Neuronal stem cell (in vitro differentiated cells): ENCODE measurements at regions not wholly inside any gene's neighbourhood (a gene's known extent, or its start where the extent isn't known, plus 50 kb on each side); places are given as distances from the start of the nearest gene placed in this dataset.
"Not testable (repeated sequence)": the region's sequence is repeated elsewhere in the genome, so short reads cannot be mapped to it uniquely, and the experiment has no call there.

ENCODE experiments used
- DNase-seq: peaks from one replicate; pipeline ENCODE4 v3.0.0-alpha.2; 2013; ENCODE audit warnings: low spot score
- H2AFZ ChIP-seq: one replicate; pipeline ENCODE4 v1.6.1; 2013; ENCODE audit warnings: mild to moderate bottlenecking, low read length, inconsistent platforms
- H2AK5ac ChIP-seq: 2 replicates; pipeline ENCODE4 v1.6.1; 2013; ENCODE audit warnings: low read depth, mild to moderate bottlenecking, inconsistent platforms, low read length, moderate library complexity, mixed read lengths
- H2BK120ac ChIP-seq: 2 replicates; pipeline ENCODE4 v1.6.1; 2013; ENCODE audit warnings: low read depth, mild to moderate bottlenecking, inconsistent platforms, low read length, moderate library complexity, mixed read lengths
- H2BK12ac ChIP-seq: one replicate; pipeline ENCODE4 v1.6.1; 2013; ENCODE audit warnings: low read length, inconsistent platforms
- H2BK15ac ChIP-seq: 2 replicates; pipeline ENCODE4 v1.6.1; 2013; ENCODE audit warnings: mild to moderate bottlenecking, low read length, inconsistent platforms, mixed read lengths
- H2BK5ac ChIP-seq: one replicate; pipeline ENCODE4 v1.6.1; 2013; ENCODE audit warnings: inconsistent platforms, mild to moderate bottlenecking, low read length, moderate library complexity
- H3K14ac ChIP-seq: one replicate; pipeline ENCODE4 v1.6.1; 2013; ENCODE audit warnings: low read length, inconsistent platforms
- H3K18ac ChIP-seq: 2 replicates; pipeline ENCODE4 v1.6.1; 2013; ENCODE audit warnings: low read length, inconsistent platforms
- H3K23ac ChIP-seq: 2 replicates; pipeline ENCODE4 v1.6.1; 2013; ENCODE audit warnings: low read depth, mild to moderate bottlenecking, mixed read lengths, low read length, inconsistent platforms; ENCODE audit not compliant: poor library complexity
- H3K27ac ChIP-seq: replicated peaks from 3 replicates; pipeline ENCODE4 v1.5.1; 2013; ENCODE audit warnings: low read length, inconsistent platforms
- H3K27me3 ChIP-seq, 3 experiments: 2 replicates each; pipeline ENCODE4 v1.6.1; 2013; ENCODE audit warnings: low read length in 3 of 3, mild to moderate bottlenecking in 2 of 3, inconsistent platforms in 1 of 3, low read depth in 1 of 3, mixed read lengths in 1 of 3, moderate library complexity in 1 of 3; ENCODE audit not compliant: control insufficient read depth in 3 of 3, insufficient read depth in 3 of 3
- H3K36me3 ChIP-seq, 2 donors: replicated peaks in 1 of 2; 2 replicates each; pipeline ENCODE4 v1.6.1; 2013; ENCODE audit warnings: low read length in 2 of 2; ENCODE audit not compliant: control insufficient read depth in 2 of 2, insufficient read depth in 2 of 2
- H3K4ac ChIP-seq: 2 replicates; pipeline ENCODE4 v1.6.1; 2013; ENCODE audit warnings: inconsistent platforms, mild to moderate bottlenecking, low read length, moderate library complexity
- H3K4me1 ChIP-seq, 2 donors: 1 replicate in 1 of 2; 2 replicates in 1 of 2; pipeline ENCODE4 v1.6.1; 2013; ENCODE audit warnings: low read length in 2 of 2, low read depth in 1 of 2; ENCODE audit not compliant: control insufficient read depth in 2 of 2, insufficient read depth in 1 of 2
- H3K4me2 ChIP-seq: one replicate; pipeline ENCODE4 v1.6.1; 2013; ENCODE audit warnings: mild to moderate bottlenecking, low read length, inconsistent platforms; ENCODE audit not compliant: insufficient read depth, poor library complexity, severe bottlenecking
- H3K4me3 ChIP-seq, 2 donors: 2 replicates each; pipeline ENCODE4 v1.5.1; 2013; ENCODE audit warnings: low read length in 2 of 2, mild to moderate bottlenecking in 2 of 2, inconsistent platforms in 1 of 2, moderate library complexity in 1 of 2
- H3K79me1 ChIP-seq: one replicate; pipeline ENCODE4 v1.6.1; 2013; ENCODE audit warnings: low read depth, mild to moderate bottlenecking, inconsistent platforms, low read length, moderate library complexity
- H3K9ac ChIP-seq: one replicate; pipeline ENCODE4 v1.6.1; 2013; ENCODE audit warnings: mild to moderate bottlenecking, low read depth, low read length, inconsistent platforms; ENCODE audit not compliant: poor library complexity
- H3K9me3 ChIP-seq, 2 donors: replicated peaks in 1 of 2; 2 replicates each; pipeline versions ENCODE3 to v1.6.1; 2013; ENCODE audit warnings: low read length in 2 of 2, mild to moderate bottlenecking in 2 of 2, inconsistent platforms in 1 of 2, low read depth in 1 of 2, mixed read lengths in 1 of 2, moderate library complexity in 1 of 2; ENCODE audit not compliant: control insufficient read depth in 2 of 2, insufficient read depth in 1 of 2
- H4K8ac ChIP-seq: one replicate; pipeline ENCODE4 v1.6.1; 2013; ENCODE audit warnings: low read depth, mild to moderate bottlenecking, inconsistent platforms, low read length, moderate library complexity
- H4K91ac ChIP-seq: one replicate; pipeline ENCODE4 v1.6.1; 2013; ENCODE audit warnings: low read length, low read depth, mild to moderate bottlenecking, inconsistent platforms; ENCODE audit not compliant: poor library complexity
- WGBS, 2 donors: extraction: QIAGEN DNeasy Blood & Tissue Kit; methylation state at CpG; one replicate each; pipeline ENCODE4 v1.1.7; 2013; ENCODE audit warnings: missing lambda C conversion rate in 2 of 2, mixed read lengths in 1 of 2; ENCODE audit not compliant: insufficient read length in 2 of 2, insufficient replicate concordance in 1 of 2; ENCODE audit errors: extremely low coverage in 2 of 2; 5-methylcytosine and 5-hydroxymethylcytosine counted together

DNA sequence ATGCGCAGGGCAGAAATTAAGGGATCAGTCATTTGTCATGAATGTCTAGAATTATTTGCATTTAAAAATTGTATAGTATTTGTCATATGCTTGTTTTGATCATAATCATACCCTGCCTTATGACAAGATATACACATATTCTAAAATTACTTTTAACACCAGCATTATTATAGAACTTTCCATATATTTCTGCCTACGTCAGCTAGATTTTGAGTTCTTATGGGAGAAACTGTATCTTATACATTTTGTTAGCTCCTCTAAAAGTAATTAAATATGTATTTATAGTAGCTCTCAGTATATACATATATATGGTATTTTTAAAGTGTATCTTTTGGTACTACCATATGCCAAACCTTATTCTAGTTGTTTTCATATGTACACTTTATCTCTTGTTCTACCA lies 441.9 kb downstream of the CPS1 start:
- Histone ChIP-seq H2AFZ (no peak overlapping the region), H2BK5ac (no peak overlapping the region), H3K4me3 (no peak overlapping the region), H3K9ac (no peak overlapping the region), H3K18ac (no peak overlapping the region), H3K27me3 (no peaks in the 10 kb centered on the region), H4K8ac (no peak overlapping the region), H3K9me3 (peaks cover 0 to 5% of the 10 kb centered on the region in 2 donors), H3K27ac (no peak overlapping the region), H3K23ac (no peak overlapping the region), H4K91ac (no peak overlapping the region), H2BK12ac (no peak overlapping the region), H3K4me2 (no peak overlapping the region), H2BK120ac (no peak overlapping the region), H3K14ac (no peak overlapping the region), H2BK15ac (no peak overlapping the region), H3K4ac (no peak overlapping the region), H2AK5ac (no peak overlapping the region), H3K4me1 (no peaks in the 10 kb centered on the region), H3K79me1 (no peaks in the 10 kb centered on the region), H3K36me3 (no peaks in the 10 kb centered on the region)
- WGBS, 2 donors = no CpG with 5 or more reads among the region's 2 CpGs
- DNase-seq = no peak

DNA sequence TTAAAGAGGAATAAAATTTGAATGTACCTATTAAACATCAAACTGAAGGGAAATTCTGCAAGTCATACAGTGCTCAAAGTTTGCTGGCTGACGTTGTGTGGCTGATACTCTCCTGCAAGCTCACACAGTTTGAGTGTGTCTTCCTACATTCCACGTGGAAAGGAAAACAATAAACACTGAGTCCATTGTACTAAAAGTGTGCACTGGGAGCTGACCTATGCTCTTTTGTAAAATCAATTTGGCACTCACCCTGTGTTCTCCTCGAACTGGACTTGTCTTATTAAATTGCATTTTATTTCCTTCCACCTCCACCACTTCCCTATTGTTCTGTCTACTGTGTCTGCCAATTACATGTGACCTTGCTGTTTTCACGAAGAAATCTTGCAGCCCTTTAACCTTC lies 458.0 kb downstream of the CPS1 start:
- Histone ChIP-seq H3K4me3 (no peak overlapping the region), H3K4me1 (peaks cover 0 to 2% of the 10 kb centered on the region in 2 donors), H3K9me3 (no peaks in the 10 kb centered on the region), H3K36me3 (no peaks in the 10 kb centered on the region), H3K4me2 (no peak overlapping the region), H2AFZ (peak overlapping the region; percentile 52), H4K91ac (no peak overlapping the region), H2BK120ac (no peak overlapping the region), H2AK5ac (no peak overlapping the region), H3K27ac (no peak overlapping the region), H2BK5ac (no peak overlapping the region), H3K79me1 (no peaks in the 10 kb centered on the region), H3K14ac (no peak overlapping the region), H3K23ac (no peak overlapping the region), H4K8ac (no peak overlapping the region), H3K27me3 (no peaks in the 10 kb centered on the region), H2BK12ac (no peak overlapping the region), H3K9ac (no peak overlapping the region), H3K4ac (no peak overlapping the region), H3K18ac (no peak overlapping the region), H2BK15ac (no peak overlapping the region)
- no peak for DNase-seq
- no CpG with 5 or more reads among the region's 4 CpGs for WGBS, 2 donors

DNA sequence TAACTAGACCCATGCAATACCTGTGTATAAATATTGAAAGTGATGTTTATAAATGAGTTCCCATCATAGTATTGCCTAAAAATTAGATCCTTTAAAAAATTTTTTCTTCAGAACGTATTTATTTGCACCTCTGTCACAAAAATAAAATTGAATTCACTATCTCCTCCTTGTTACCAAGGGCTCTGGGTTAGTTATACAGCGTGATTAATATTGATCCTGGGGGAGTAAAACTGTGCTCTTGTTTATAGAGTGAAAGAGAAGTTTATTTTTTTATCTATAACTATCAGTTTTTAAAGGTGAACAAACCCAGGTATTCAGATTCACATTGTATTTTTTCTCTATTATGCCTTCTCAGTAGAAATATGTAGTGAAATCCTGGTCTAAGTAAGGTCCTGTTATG lies 458.5 kb downstream of the CPS1 start:
- peaks cover 0 to 2% of the 10 kb centered on the region in 2 donors for H3K4me1 ChIP-seq
- H2BK15ac ChIP-seq = no peak overlapping the region
- no peaks in the 10 kb centered on the region for H3K79me1 ChIP-seq
- no peak overlapping the region for H4K8ac ChIP-seq
- H3K9me3 ChIP-seq = no peaks in the 10 kb centered on the region
- H3K4me2 ChIP-seq = no peak overlapping the region
- DNase-seq = no peak
- H3K23ac ChIP-seq = no peak overlapping the region
- no peak overlapping the region for H2BK5ac ChIP-seq
- no peak overlapping the region for H3K18ac ChIP-seq
- H3K4ac ChIP-seq = no peak overlapping the region
- no peaks in the 10 kb centered on the region for H3K27me3 ChIP-seq
- H2BK120ac ChIP-seq = no peak overlapping the region
- H3K14ac ChIP-seq = no peak overlapping the region
- no peak overlapping the region for H2BK12ac ChIP-seq
- H3K9ac ChIP-seq = no peak overlapping the region
- H2AK5ac ChIP-seq = no peak overlapping the region
- H3K27ac ChIP-seq = no peak overlapping the region
- H2AFZ ChIP-seq = no peak overlapping the region
- H4K91ac ChIP-seq = no peak overlapping the region
- H3K4me3 ChIP-seq = no peak overlapping the region
- WGBS, 2 donors = no CpG with 5 or more reads among the region's 2 CpGs
- H3K36me3 ChIP-seq = no peaks in the 10 kb centered on the region

DNA sequence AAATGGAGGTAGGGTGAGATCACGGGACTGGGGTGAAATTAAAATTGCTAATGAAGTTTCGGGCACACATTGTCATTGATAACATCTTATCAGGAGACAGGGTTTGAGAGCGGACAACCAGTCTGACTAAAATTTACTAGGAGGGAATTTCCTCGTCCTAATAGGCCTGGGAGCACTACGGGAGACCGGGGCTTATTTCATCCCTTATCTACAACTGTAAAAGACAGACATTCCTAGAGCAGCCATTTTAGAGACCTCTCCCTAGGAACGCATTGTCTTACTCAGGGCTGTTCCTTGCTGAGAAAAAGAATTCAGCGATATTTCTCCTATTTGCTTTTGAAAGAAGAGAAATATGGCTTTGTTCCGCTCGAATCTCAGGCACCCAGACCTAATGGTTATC lies 468.7 kb downstream of the CPS1 start:
- not testable (repeated sequence) for H3K4ac ChIP-seq, H2BK15ac ChIP-seq, H2BK12ac ChIP-seq, H3K18ac ChIP-seq, H3K23ac ChIP-seq, H3K27me3 ChIP-seq, H2AFZ ChIP-seq, H4K91ac ChIP-seq, H3K14ac ChIP-seq, H3K4me1 ChIP-seq, H2BK5ac ChIP-seq, H4K8ac ChIP-seq, H3K4me2 ChIP-seq, H3K36me3 ChIP-seq, H3K79me1 ChIP-seq, H3K9ac ChIP-seq, H2AK5ac ChIP-seq, H3K4me3 ChIP-seq, H2BK120ac ChIP-seq, H3K27ac ChIP-seq, DNase-seq
- H3K9me3 ChIP-seq = peaks cover 3 to 17% of the 10 kb centered on the region in 2 donors
- no CpG with 5 or more reads among the region's 10 CpGs for WGBS, 2 donors
